HEK293 (cell line): ENCODE measurements at regions not wholly inside any gene's neighbourhood (a gene's known extent, or its start where the extent isn't known, plus 50 kb on each side); places are given as distances from the start of the nearest gene placed in this dataset.

ENCODE experiments used
- CTCF ChIP-seq: fragments of 450-650 bp; formaldehyde crosslinking; IDR thresholded peaks from 2 replicates; pipeline ENCODE4 v1.5.1; 2016; ENCODE audit warnings: missing biosample characterization, missing genetic modification characterization
- INSM2 ChIP-seq: fragments of 450-650 bp; formaldehyde crosslinking; IDR thresholded peaks from 2 replicates; pipeline ENCODE4 v1.5.1; 2016; ENCODE audit warnings: missing biosample characterization, missing genetic modification characterization
- SCRT2 ChIP-seq: fragments of 450-650 bp; formaldehyde crosslinking; IDR thresholded peaks from 2 replicates; pipeline ENCODE4 v1.5.1; 2016; ENCODE audit warnings: missing biosample characterization, missing genetic modification characterization

GRCh38 chrX:10045327-10046000, 78.3 kb downstream of the CLDN34 start:
- TF ChIP-seq CTCF (tag by site-specific recombination): no peak
- TF ChIP-seq INSM2 (tag by site-specific recombination): no peak
- TF ChIP-seq SCRT2 (tag by site-specific recombination): no peak
